ENCODE measurements at regions not wholly inside any gene's neighbourhood (a gene's known extent, or its start where the extent isn't known, plus 50 kb on each side); places are given as distances from the start of the nearest gene placed in this dataset.

DNA sequence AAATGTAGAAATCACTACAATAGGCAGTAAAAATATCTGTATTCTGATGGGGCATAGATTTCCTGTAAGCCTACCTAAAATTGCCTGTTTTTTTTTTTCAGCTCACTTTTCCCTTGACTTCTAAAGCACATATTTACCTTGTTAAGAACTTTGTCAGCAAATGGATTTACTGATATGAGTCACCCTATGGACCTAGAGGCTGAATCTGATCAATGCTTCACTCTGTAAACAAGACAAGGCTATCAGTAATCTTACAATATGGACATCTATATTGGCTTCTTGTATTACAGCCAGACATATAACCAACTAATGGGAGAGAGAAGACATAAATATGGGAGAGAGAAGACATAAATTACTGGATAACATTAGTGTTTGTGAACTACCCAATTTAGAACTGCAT, 792.7 kb upstream of the CHD1 start:
- no peaks in the 10 kb centered on the region for H3K36me3 ChIP-seq
- no peaks in the 10 kb centered on the region for H3K4me1 ChIP-seq
- no peaks in the 10 kb centered on the region for H3K9me3 ChIP-seq
- no peak overlapping the region for H3K4me3 ChIP-seq
- TF ChIP-seq CTCF (IDR thresholded peaks at IDR 0.05), result no peak
- no peaks in the 10 kb centered on the region for H3K27me3 ChIP-seq
- no peak for DNase-seq (ENCODE audit: low spot score)
- no peak overlapping the region for H3K27ac ChIP-seq

DNA sequence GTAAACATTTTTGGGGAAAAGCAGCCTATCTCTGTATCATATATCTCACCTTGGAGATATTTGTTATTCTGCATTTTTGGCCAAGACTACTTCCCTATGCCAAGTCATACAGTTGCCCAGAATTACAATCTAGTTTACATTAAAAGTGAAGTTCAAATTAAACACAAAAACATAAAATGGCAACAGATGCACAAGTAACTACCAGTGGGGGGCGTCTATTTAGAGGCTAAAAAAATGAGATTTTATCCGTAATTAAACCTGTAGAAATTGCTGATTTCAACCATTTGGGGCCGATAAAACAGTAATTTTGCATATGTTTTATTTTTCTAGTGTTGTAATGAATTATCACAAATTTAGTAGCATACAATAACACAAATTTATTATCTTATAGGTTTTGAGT, 787.1 kb upstream of the CHD1 start:
- no peaks in the 10 kb centered on the region for H3K36me3 ChIP-seq
- no peak overlapping the region for H3K4me3 ChIP-seq
- H3K4me1 ChIP-seq, result no peaks in the 10 kb centered on the region
- H3K27ac ChIP-seq, result no peak overlapping the region
- TF ChIP-seq CTCF (IDR thresholded peaks at IDR 0.05), result no peak
- no peak for DNase-seq (ENCODE audit: low spot score)
- H3K9me3 ChIP-seq, result no peaks in the 10 kb centered on the region
- H3K27me3 ChIP-seq, result no peaks in the 10 kb centered on the region

GRCh38 chr5:99706160-99706559, 777.4 kb upstream of the CHD1 start:
- no peak for TF ChIP-seq CTCF (IDR thresholded peaks at IDR 0.05)
- no peak for DNase-seq (ENCODE audit: low spot score)
- no peaks in the 10 kb centered on the region for H3K4me1 ChIP-seq

DNA sequence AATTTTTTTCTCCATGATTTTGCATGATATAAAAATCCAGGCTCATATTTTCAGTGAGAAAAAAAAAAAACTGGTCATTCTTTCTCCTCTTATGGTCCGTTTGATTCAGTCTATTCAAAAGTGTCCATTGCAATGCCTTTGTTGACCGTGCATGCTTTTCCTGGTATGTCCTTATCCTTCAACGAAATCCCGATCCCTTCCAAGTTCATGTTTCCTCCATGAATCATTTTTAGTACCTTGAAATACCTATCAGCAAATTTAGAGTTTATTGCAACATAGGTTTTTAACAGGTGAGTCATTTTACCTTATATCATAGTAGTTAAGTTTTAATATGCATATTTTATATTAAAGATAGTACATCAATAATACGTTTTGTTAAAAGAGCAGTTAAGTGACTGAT, 773.8 kb upstream of the CHD1 start:
- Histone ChIP-seq H3K4me3 (no peak overlapping the region), H3K27me3 (no peaks in the 10 kb centered on the region), H3K9me3 (no peaks in the 10 kb centered on the region), H3K4me1 (no peaks in the 10 kb centered on the region), H3K36me3 (no peaks in the 10 kb centered on the region), H3K27ac (no peak overlapping the region)
- DNase-seq (ENCODE audit: low spot score), result no peak
- no peak for TF ChIP-seq CTCF (IDR thresholded peaks at IDR 0.05)

More at GRCh38 chr5:99706160-99706559, 777.4 kb upstream of the CHD1 start:
- no peaks in the 10 kb centered on the region for H3K36me3 ChIP-seq
- no peak overlapping the region for H3K4me3 ChIP-seq
- H3K9me3 ChIP-seq, result no peaks in the 10 kb centered on the region
- H3K27me3 ChIP-seq, result no peaks in the 10 kb centered on the region
- no peak overlapping the region for H3K27ac ChIP-seq

DNA sequence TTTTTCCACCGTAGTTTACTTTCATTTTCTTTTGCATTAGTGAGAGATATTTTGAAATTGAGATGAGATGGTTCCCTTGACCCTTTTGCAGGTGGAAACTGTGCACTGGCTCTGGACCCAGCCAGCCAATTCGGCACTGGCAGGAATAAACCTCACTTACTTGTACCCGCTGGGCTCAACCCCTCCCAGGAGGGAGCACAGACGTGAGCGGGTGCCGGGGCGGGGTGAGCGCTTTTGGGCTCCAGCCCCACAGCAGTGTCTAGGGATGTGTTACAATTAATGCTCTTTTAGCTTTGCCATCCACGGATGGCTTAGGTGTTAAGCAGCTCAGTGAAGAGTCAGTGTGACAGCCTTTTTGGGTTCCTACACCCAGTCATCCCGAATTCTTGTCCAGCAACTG, 766.1 kb upstream of the CHD1 start:
- no peak for TF ChIP-seq CTCF (IDR thresholded peaks at IDR 0.05)
- no peaks in the 10 kb centered on the region for H3K4me1 ChIP-seq
- H3K4me3 ChIP-seq, result no peak overlapping the region
- H3K36me3 ChIP-seq, result no peaks in the 10 kb centered on the region
- no peak overlapping the region for H3K27ac ChIP-seq
- no peak for DNase-seq (ENCODE audit: low spot score)
- no peaks in the 10 kb centered on the region for H3K9me3 ChIP-seq
- H3K27me3 ChIP-seq, result no peaks in the 10 kb centered on the region

GRCh38 chr5:99686538-99686937, 757.7 kb upstream of the CHD1 start:
- Histone ChIP-seq H3K36me3 (no peaks in the 10 kb centered on the region), H3K9me3 (no peaks in the 10 kb centered on the region), H3K27ac (no peak overlapping the region), H3K4me1 (no peaks in the 10 kb centered on the region), H3K4me3 (no peak overlapping the region), H3K27me3 (no peaks in the 10 kb centered on the region)
- DNase-seq (ENCODE audit: low spot score), result no peak
- no peak for TF ChIP-seq CTCF (IDR thresholded peaks at IDR 0.05)

Measured in right atrium auricular region (tissue), 2 donors.